ENCODE measurements at regions not wholly inside any gene's neighbourhood (a gene's known extent, or its start where the extent isn't known, plus 50 kb on each side); places are given as distances from the start of the nearest gene placed in this dataset.

GRCh38 chr6:95357380-95358020 is 219.8 kb upstream of the MANEA start:
- Histone ChIP-seq H3K4me1 (ENCODE audit: control insufficient read depth, insufficient read depth, low read length) (no peaks in the 10 kb centered on the region), H3K27ac (ENCODE audit: low read depth, low read length) (no peak overlapping the region), H3K36me3 (ENCODE audit: control insufficient read depth, insufficient read depth, low read length) (no peaks in the 10 kb centered on the region), H3K9me3 (ENCODE audit: control insufficient read depth, insufficient read depth, low read length) (no peaks in the 10 kb centered on the region), H3K4me3 (ENCODE audit: low read depth, low read length) (no peak overlapping the region), H3K27me3 (ENCODE audit: control insufficient read depth, insufficient read depth, low read length) (no peaks in the 10 kb centered on the region)
- no CpG with 5 or more reads among the region's 4 CpGs for WGBS (ENCODE audit: insufficient coverage)
- DNase-seq (ENCODE audit: low read depth in 4 of 6, low spot score in 6 of 6): peak in 1 of 6 donors; percentile 72

GRCh38 chr6:95364016-95364604 is 213.2 kb upstream of the MANEA start:
- Histone ChIP-seq H3K36me3 (ENCODE audit: control insufficient read depth, insufficient read depth, low read length) (no peaks in the 10 kb centered on the region), H3K27me3 (ENCODE audit: control insufficient read depth, insufficient read depth, low read length) (no peaks in the 10 kb centered on the region), H3K4me3 (ENCODE audit: low read depth, low read length) (no peak overlapping the region), H3K9me3 (ENCODE audit: control insufficient read depth, insufficient read depth, low read length) (no peaks in the 10 kb centered on the region), H3K4me1 (ENCODE audit: control insufficient read depth, insufficient read depth, low read length) (no peaks in the 10 kb centered on the region), H3K27ac (ENCODE audit: low read depth, low read length) (no peak overlapping the region)
- DNase-seq (ENCODE audit: low read depth in 4 of 6, low spot score in 6 of 6): peak in 4 of 6 donors; percentile 26 to 88 (median 47)
- no CpG with 5 or more reads among the region's 4 CpGs for WGBS (ENCODE audit: insufficient coverage)

GRCh38 chr6:95365454-95365853 is 211.9 kb upstream of the MANEA start:
- 69% methylated on average over 2 of the region's 2 CpGs for WGBS (ENCODE audit: insufficient coverage)
- Histone ChIP-seq H3K27ac (ENCODE audit: low read depth, low read length) (no peak overlapping the region), H3K4me1 (ENCODE audit: control insufficient read depth, insufficient read depth, low read length) (no peaks in the 10 kb centered on the region), H3K27me3 (ENCODE audit: control insufficient read depth, insufficient read depth, low read length) (no peaks in the 10 kb centered on the region), H3K4me3 (ENCODE audit: low read depth, low read length) (no peak overlapping the region), H3K9me3 (ENCODE audit: control insufficient read depth, insufficient read depth, low read length) (no peaks in the 10 kb centered on the region), H3K36me3 (ENCODE audit: control insufficient read depth, insufficient read depth, low read length) (no peaks in the 10 kb centered on the region)
- DNase-seq (ENCODE audit: low read depth in 4 of 6, low spot score in 6 of 6): no peak

- Histone ChIP-seq H3K9me3 (ENCODE audit: control insufficient read depth, insufficient read depth, low read length) (no peaks in the 10 kb centered on the region), H3K4me3 (ENCODE audit: low read depth, low read length) (no peak overlapping the region), H3K36me3 (ENCODE audit: control insufficient read depth, insufficient read depth, low read length) (no peaks in the 10 kb centered on the region), H3K27ac (ENCODE audit: low read depth, low read length) (no peak overlapping the region), H3K27me3 (ENCODE audit: control insufficient read depth, insufficient read depth, low read length) (no peaks in the 10 kb centered on the region), H3K4me1 (ENCODE audit: control insufficient read depth, insufficient read depth, low read length) (no peaks in the 10 kb centered on the region)
- DNase-seq (ENCODE audit: low read depth in 4 of 6, low spot score in 6 of 6): no peak
- WGBS (ENCODE audit: insufficient coverage): 97% methylated on average over 4 of the region's 4 CpGs
Observed at GRCh38 chr6:95366414-95366813, 210.9 kb upstream of the MANEA start.

GRCh38 chr6:95383878-95384277 is 193.5 kb upstream of the MANEA start:
- no peaks in the 10 kb centered on the region for H3K9me3 ChIP-seq (ENCODE audit: control insufficient read depth, insufficient read depth, low read length)
- H3K36me3 ChIP-seq (ENCODE audit: control insufficient read depth, insufficient read depth, low read length): no peaks in the 10 kb centered on the region
- H3K4me1 ChIP-seq (ENCODE audit: control insufficient read depth, insufficient read depth, low read length): no peaks in the 10 kb centered on the region
- 94% methylated on average over 2 of the region's 2 CpGs for WGBS (ENCODE audit: insufficient coverage)
- no peak for DNase-seq (ENCODE audit: low read depth in 4 of 6, low spot score in 6 of 6)
- H3K4me3 ChIP-seq (ENCODE audit: low read depth, low read length): no peak overlapping the region
- H3K27me3 ChIP-seq (ENCODE audit: control insufficient read depth, insufficient read depth, low read length): no peaks in the 10 kb centered on the region
- H3K27ac ChIP-seq (ENCODE audit: low read depth, low read length): no peak overlapping the region

- H3K4me3 ChIP-seq (ENCODE audit: low read depth, low read length): no peak overlapping the region
- no peaks in the 10 kb centered on the region for H3K27me3 ChIP-seq (ENCODE audit: control insufficient read depth, insufficient read depth, low read length)
- no peaks in the 10 kb centered on the region for H3K9me3 ChIP-seq (ENCODE audit: control insufficient read depth, insufficient read depth, low read length)
- no peaks in the 10 kb centered on the region for H3K36me3 ChIP-seq (ENCODE audit: control insufficient read depth, insufficient read depth, low read length)
- no peaks in the 10 kb centered on the region for H3K4me1 ChIP-seq (ENCODE audit: control insufficient read depth, insufficient read depth, low read length)
- H3K27ac ChIP-seq (ENCODE audit: low read depth, low read length): no peak overlapping the region
- WGBS (ENCODE audit: insufficient coverage): 98% methylated on average over 3 of the region's 7 CpGs
- DNase-seq (ENCODE audit: low read depth in 4 of 6, low spot score in 6 of 6): no peak
Observed at GRCh38 chr6:95384988-95385387, 192.3 kb upstream of the MANEA start.

- no peaks in the 10 kb centered on the region for H3K4me1 ChIP-seq (ENCODE audit: control insufficient read depth, insufficient read depth, low read length)
- no peak for DNase-seq (ENCODE audit: low read depth in 4 of 6, low spot score in 6 of 6)
Observed at GRCh38 chr6:95387845-95388244, 189.5 kb upstream of the MANEA start.

GRCh38 chr6:95404777-95405176 is 172.6 kb upstream of the MANEA start:
- no peak for DNase-seq (ENCODE audit: low read depth in 4 of 6, low spot score in 6 of 6)
- Histone ChIP-seq H3K4me1 (ENCODE audit: control insufficient read depth, insufficient read depth, low read length) (no peaks in the 10 kb centered on the region), H3K4me3 (ENCODE audit: low read depth, low read length) (no peak overlapping the region), H3K27me3 (ENCODE audit: control insufficient read depth, insufficient read depth, low read length) (no peaks in the 10 kb centered on the region), H3K9me3 (ENCODE audit: control insufficient read depth, insufficient read depth, low read length) (no peaks in the 10 kb centered on the region), H3K27ac (ENCODE audit: low read depth, low read length) (no peak overlapping the region), H3K36me3 (ENCODE audit: control insufficient read depth, insufficient read depth, low read length) (no peaks in the 10 kb centered on the region)
- WGBS (ENCODE audit: insufficient coverage): no CpG with 5 or more reads among the region's 2 CpGs

More at GRCh38 chr6:95387845-95388244, 189.5 kb upstream of the MANEA start:
- Histone ChIP-seq H3K27me3 (ENCODE audit: control insufficient read depth, insufficient read depth, low read length) (no peaks in the 10 kb centered on the region), H3K4me3 (ENCODE audit: low read depth, low read length) (no peak overlapping the region), H3K36me3 (ENCODE audit: control insufficient read depth, insufficient read depth, low read length) (no peaks in the 10 kb centered on the region), H3K27ac (ENCODE audit: low read depth, low read length) (no peak overlapping the region), H3K9me3 (ENCODE audit: control insufficient read depth, insufficient read depth, low read length) (peaks cover 2% of the 10 kb centered on the region)

- H3K4me1 ChIP-seq (ENCODE audit: control insufficient read depth, insufficient read depth, low read length): no peaks in the 10 kb centered on the region
- no peak overlapping the region for H3K27ac ChIP-seq (ENCODE audit: low read depth, low read length)
- H3K36me3 ChIP-seq (ENCODE audit: control insufficient read depth, insufficient read depth, low read length): no peaks in the 10 kb centered on the region
- no peak overlapping the region for H3K4me3 ChIP-seq (ENCODE audit: low read depth, low read length)
- WGBS (ENCODE audit: insufficient coverage): 0% methylated on average over 1 of the region's 1 CpG
- no peaks in the 10 kb centered on the region for H3K27me3 ChIP-seq (ENCODE audit: control insufficient read depth, insufficient read depth, low read length)
- H3K9me3 ChIP-seq (ENCODE audit: control insufficient read depth, insufficient read depth, low read length): no peaks in the 10 kb centered on the region
- DNase-seq (ENCODE audit: low read depth in 4 of 6, low spot score in 6 of 6): peak in 1 of 6 donors; percentile 29
Observed at GRCh38 chr6:95408111-95408510, 169.2 kb upstream of the MANEA start.

- no peak for DNase-seq (ENCODE audit: low read depth in 4 of 6, low spot score in 6 of 6)
- Histone ChIP-seq H3K36me3 (ENCODE audit: control insufficient read depth, insufficient read depth, low read length) (no peaks in the 10 kb centered on the region), H3K4me1 (ENCODE audit: control insufficient read depth, insufficient read depth, low read length) (no peaks in the 10 kb centered on the region), H3K27ac (ENCODE audit: low read depth, low read length) (no peak overlapping the region), H3K9me3 (ENCODE audit: control insufficient read depth, insufficient read depth, low read length) (no peaks in the 10 kb centered on the region), H3K4me3 (ENCODE audit: low read depth, low read length) (no peak overlapping the region), H3K27me3 (ENCODE audit: control insufficient read depth, insufficient read depth, low read length) (no peaks in the 10 kb centered on the region)
- WGBS (ENCODE audit: insufficient coverage): no CpG with 5 or more reads among the region's 3 CpGs
Observed at GRCh38 chr6:95410168-95410567, 167.2 kb upstream of the MANEA start.
